ENCODE measurements at regions not wholly inside any gene's neighbourhood (a gene's known extent, or its start where the extent isn't known, plus 50 kb on each side); places are given as distances from the start of the nearest gene placed in this dataset.

DNA sequence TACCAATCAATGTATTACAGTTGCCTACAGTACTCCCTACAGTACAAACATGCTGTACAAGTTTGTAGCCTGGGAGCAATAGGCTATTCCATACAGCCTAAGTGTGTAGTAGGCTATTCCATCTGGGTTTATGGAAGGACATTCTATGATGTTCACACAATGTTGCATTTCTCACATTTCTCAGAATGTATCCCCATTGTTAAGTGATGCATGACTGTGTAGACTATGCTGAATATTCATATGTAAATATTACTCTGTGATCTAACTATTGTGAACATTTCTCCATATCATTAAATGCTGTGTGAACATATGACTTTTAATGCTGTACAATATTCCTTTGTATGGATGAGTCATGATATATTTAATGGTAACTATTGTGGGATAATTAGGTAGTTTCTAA is 139.2 kb upstream of the ADAMTS9 start:
- Mint-ChIP-seq H3K9me3 (no peaks in the 10 kb centered on the region), H3K27me3 (ENCODE audit: low read depth) (peaks cover 53% of the 10 kb centered on the region), H3K4me3 (no peak overlapping the region), H3K27ac (no peak overlapping the region), H3K36me3 (no peaks in the 10 kb centered on the region), H3K4me1 (peaks cover 29% of the 10 kb centered on the region)
- TF ChIP-seq, protein P1, sequence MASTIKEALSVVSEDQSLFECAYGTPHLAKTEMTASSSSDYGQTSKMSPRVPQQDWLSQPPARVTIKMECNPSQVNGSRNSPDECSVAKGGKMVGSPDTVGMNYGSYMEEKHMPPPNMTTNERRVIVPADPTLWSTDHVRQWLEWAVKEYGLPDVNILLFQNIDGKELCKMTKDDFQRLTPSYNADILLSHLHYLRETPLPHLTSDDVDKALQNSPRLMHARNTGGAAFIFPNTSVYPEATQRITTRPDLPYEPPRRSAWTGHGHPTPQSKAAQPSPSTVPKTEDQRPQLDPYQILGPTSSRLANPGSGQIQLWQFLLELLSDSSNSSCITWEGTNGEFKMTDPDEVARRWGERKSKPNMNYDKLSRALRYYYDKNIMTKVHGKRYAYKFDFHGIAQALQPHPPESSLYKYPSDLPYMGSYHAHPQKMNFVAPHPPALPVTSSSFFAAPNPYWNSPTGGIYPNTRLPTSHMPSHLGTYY (CRISPR knock-in tag; IDR thresholded peaks at IDR 0.05): no peak
- no peak for TF ChIP-seq RORB (CRISPR knock-in tag; IDR thresholded peaks at IDR 0.05)
- ChIA-PET POLR2A (interaction anchor here (0.6 kb wide), 1 partner anchor 35 kb away, joined by 4 read pairs; no protein-coding TSS in a partner anchor), CTCF (no interaction called here)
- ATAC-seq (no peak), DNase-seq (ENCODE audit: low spot score) (no peak)

DNA sequence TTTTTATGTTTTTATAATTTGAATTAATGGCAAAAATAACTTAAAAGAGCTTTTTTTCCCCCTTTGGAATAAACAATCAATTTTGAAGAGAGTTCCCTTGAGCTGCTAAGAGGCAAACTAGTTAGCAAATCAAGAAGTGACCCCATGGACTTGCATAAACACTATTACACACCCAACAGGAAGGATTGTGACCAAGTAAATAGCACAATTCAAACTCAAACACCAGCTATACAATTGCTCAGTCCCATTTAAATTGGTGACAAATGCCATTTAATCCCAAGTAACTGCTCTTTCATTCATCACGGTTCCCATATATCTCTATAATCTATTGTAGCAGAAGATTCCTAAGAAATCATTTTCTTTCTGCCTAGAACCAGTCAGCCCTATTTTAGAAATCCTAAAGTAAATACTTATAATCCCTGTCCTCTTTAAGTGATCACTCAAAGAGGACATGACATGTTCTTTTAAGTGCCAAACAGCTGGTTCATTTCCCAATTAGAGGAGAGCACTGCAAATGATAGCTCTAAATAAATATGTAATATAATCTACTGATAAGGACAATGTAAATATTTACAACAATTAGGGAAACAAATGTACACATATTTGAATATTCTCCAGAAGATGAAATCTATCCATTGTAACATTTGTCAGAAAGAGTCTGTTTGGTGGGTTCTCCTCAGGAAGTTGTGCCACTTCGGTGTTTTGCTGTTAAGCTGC is 137.8 kb upstream of the ADAMTS9 start:
- TF ChIP-seq, protein P2, sequence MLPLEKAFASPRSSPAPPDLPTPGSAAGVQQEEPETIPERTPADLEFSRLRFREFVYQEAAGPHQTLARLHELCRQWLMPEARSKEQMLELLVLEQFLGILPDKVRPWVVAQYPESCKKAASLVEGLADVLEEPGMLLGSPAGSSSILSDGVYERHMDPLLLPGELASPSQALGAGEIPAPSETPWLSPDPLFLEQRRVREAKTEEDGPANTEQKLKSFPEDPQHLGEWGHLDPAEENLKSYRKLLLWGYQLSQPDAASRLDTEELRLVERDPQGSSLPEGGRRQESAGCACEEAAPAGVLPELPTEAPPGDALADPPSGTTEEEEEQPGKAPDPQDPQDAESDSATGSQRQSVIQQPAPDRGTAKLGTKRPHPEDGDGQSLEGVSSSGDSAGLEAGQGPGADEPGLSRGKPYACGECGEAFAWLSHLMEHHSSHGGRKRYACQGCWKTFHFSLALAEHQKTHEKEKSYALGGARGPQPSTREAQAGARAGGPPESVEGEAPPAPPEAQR (CRISPR knock-in tag; IDR thresholded peaks at IDR 0.05): no peak
- TF ChIP-seq RORB (CRISPR knock-in tag; IDR thresholded peaks at IDR 0.05): no peak
- TF ChIP-seq, protein P3, sequence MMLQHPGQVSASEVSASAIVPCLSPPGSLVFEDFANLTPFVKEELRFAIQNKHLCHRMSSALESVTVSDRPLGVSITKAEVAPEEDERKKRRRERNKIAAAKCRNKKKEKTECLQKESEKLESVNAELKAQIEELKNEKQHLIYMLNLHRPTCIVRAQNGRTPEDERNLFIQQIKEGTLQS (CRISPR knock-in tag; conservative IDR thresholded peaks at IDR 0.05): no peak
- TF ChIP-seq NR3C1 (CRISPR knock-in tag; conservative IDR thresholded peaks at IDR 0.05; ENCODE audit: low read depth): no peak
- H3K27me3 Mint-ChIP-seq (ENCODE audit: low read depth): peaks cover 53% of the 10 kb centered on the region
- H3K4me1 Mint-ChIP-seq: peaks cover 29% of the 10 kb centered on the region
- CTCF ChIA-PET: no interaction called here
- no peak overlapping the region for H3K4me3 Mint-ChIP-seq
- POLR2A ChIA-PET: no interaction called here
- no peak overlapping the region for H3K27ac Mint-ChIP-seq
- no peaks in the 10 kb centered on the region for H3K9me3 Mint-ChIP-seq
- no peak for DNase-seq (ENCODE audit: low spot score)
- H3K36me3 Mint-ChIP-seq: no peaks in the 10 kb centered on the region
- ATAC-seq: no peak

DNA sequence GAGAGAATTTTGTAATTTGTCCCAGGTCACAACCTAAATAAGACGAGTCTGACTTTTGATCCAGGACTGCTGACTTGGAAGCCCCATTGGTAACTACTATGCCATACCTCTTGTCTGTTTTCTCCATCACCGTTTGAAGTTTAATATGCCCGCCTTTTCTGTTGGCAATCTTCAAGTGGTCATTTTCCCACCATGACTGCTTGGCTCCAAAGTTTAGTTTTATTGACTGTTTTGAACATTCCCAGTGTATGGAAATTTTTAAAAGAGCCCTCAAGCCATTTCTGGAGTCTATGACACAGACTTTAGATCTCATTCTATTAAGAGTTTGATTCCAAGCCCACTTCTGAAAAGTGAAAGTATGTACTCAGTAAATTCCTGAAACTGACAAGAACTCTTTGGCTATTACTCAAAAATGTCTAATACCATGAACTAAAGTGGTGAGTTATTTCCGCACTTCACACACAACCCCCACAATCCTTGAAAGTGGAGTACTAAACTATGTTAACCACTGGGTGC is 136.7 kb upstream of the ADAMTS9 start:
- H3K27ac Mint-ChIP-seq: no peak overlapping the region
- CTCF ChIA-PET: no interaction called here
- H3K36me3 Mint-ChIP-seq: no peaks in the 10 kb centered on the region
- no peak for TF ChIP-seq CBFB (CRISPR knock-in tag; IDR thresholded peaks at IDR 0.05; ENCODE audit: low read depth)
- no peak for TF ChIP-seq TCF7 (CRISPR knock-in tag; IDR thresholded peaks at IDR 0.05; ENCODE audit: low read depth)
- TF ChIP-seq NR2C2 (CRISPR knock-in tag; IDR thresholded peaks at IDR 0.05): no peak
- no peak for TF ChIP-seq SMAD3 (CRISPR knock-in tag; IDR thresholded peaks at IDR 0.05; ENCODE audit: borderline replicate concordance)
- TF ChIP-seq NFYB (CRISPR knock-in tag; conservative IDR thresholded peaks at IDR 0.05; ENCODE audit: low read depth): no peak
- no peak for TF ChIP-seq ATF1 (CRISPR knock-in tag; IDR thresholded peaks at IDR 0.05)
- H3K27me3 Mint-ChIP-seq (ENCODE audit: low read depth): peaks cover 48% of the 10 kb centered on the region
- no peak for DNase-seq (ENCODE audit: low spot score)
- POLR2A ChIA-PET: no interaction called here
- no peak overlapping the region for H3K4me3 Mint-ChIP-seq
- H3K9me3 Mint-ChIP-seq: no peaks in the 10 kb centered on the region
- ATAC-seq: no peak
- peaks cover 29% of the 10 kb centered on the region for H3K4me1 Mint-ChIP-seq

DNA sequence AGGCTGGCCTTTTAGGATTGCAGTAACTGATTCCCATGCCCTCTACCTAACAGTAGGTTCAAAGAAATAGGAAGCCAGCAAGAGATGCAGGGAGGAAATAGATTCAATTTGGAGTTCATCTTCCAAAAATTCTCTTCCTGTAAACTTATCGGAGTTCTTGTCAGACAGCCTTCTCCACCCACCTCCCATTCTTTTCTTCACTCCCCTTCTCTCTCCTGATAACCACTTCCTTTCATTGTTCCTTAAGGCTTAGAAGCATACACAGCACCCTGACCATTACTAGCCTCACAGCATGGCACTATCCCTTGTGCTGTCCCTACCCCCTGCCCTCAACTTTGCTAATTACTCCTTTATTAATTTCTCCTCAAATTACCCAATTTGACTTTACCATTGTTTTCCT is 130.4 kb upstream of the ADAMTS9 start:
- ATAC-seq (no peak), DNase-seq (ENCODE audit: low spot score) (no peak)
- H3K9me3 Mint-ChIP-seq: no peaks in the 10 kb centered on the region
- peaks cover 8% of the 10 kb centered on the region for H3K27me3 Mint-ChIP-seq (ENCODE audit: low read depth)
- POLR2A ChIA-PET: no interaction called here
- H3K4me1 Mint-ChIP-seq: no peaks in the 10 kb centered on the region
- H3K36me3 Mint-ChIP-seq: no peaks in the 10 kb centered on the region
- TF ChIP-seq SMAD3 (CRISPR knock-in tag; IDR thresholded peaks at IDR 0.05; ENCODE audit: borderline replicate concordance): no peak
- no peak for TF ChIP-seq IRF2 (CRISPR knock-in tag; IDR thresholded peaks at IDR 0.05; ENCODE audit: borderline replicate concordance, low read depth)
- no peak for TF ChIP-seq ZNF263 (CRISPR knock-in tag; IDR thresholded peaks at IDR 0.05; ENCODE audit: low read depth)
- TF ChIP-seq ZNF416 (CRISPR knock-in tag; IDR thresholded peaks at IDR 0.05): no peak
- no peak for TF ChIP-seq SP1 (CRISPR knock-in tag; conservative IDR thresholded peaks at IDR 0.05)
- TF ChIP-seq CREM (CRISPR knock-in tag; IDR thresholded peaks at IDR 0.05): no peak
- TF ChIP-seq ZNF396 (CRISPR knock-in tag; IDR thresholded peaks at IDR 0.05; ENCODE audit: borderline replicate concordance): no peak
- TF ChIP-seq, protein P4, sequence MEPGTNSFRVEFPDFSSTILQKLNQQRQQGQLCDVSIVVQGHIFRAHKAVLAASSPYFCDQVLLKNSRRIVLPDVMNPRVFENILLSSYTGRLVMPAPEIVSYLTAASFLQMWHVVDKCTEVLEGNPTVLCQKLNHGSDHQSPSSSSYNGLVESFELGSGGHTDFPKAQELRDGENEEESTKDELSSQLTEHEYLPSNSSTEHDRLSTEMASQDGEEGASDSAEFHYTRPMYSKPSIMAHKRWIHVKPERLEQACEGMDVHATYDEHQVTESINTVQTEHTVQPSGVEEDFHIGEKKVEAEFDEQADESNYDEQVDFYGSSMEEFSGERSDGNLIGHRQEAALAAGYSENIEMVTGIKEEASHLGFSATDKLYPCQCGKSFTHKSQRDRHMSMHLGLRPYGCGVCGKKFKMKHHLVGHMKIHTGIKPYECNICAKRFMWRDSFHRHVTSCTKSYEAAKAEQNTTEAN (CRISPR knock-in tag; IDR thresholded peaks at IDR 0.05): no peak
- TF ChIP-seq, protein P5, sequence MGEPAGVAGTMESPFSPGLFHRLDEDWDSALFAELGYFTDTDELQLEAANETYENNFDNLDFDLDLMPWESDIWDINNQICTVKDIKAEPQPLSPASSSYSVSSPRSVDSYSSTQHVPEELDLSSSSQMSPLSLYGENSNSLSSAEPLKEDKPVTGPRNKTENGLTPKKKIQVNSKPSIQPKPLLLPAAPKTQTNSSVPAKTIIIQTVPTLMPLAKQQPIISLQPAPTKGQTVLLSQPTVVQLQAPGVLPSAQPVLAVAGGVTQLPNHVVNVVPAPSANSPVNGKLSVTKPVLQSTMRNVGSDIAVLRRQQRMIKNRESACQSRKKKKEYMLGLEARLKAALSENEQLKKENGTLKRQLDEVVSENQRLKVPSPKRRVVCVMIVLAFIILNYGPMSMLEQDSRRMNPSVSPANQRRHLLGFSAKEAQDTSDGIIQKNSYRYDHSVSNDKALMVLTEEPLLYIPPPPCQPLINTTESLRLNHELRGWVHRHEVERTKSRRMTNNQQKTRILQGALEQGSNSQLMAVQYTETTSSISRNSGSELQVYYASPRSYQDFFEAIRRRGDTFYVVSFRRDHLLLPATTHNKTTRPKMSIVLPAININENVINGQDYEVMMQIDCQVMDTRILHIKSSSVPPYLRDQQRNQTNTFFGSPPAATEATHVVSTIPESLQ (CRISPR knock-in tag; IDR thresholded peaks at IDR 0.05): no peak
- TF ChIP-seq RELA (CRISPR knock-in tag; IDR thresholded peaks at IDR 0.05; ENCODE audit: borderline replicate concordance): no peak
- CTCF ChIA-PET: no interaction called here
- no peak overlapping the region for H3K4me3 Mint-ChIP-seq
- no peak overlapping the region for H3K27ac Mint-ChIP-seq

Data from WTC11 (cell line).